BJ (cell line): ENCODE measurements at regions not wholly inside any gene's neighbourhood (a gene's known extent, or its start where the extent isn't known, plus 50 kb on each side); places are given as distances from the start of the nearest gene placed in this dataset.

Experiments used
- CTCF ChIA-PET: fragments of 350-600 bp; formaldehyde crosslinking; extraction: SDS; loops from one replicate; lab custom pipeline; 2021; ENCODE audit warnings: antibody characterized with exemption, inconsistent platforms; lab: Yijun Ruan, JAX
- POLR2A ChIA-PET: fragments of 300-600 bp; sonication (Branson Sonifier 250); formaldehyde crosslinking; extraction: SDS; loops from one replicate; lab custom pipeline; 2021; ENCODE audit warnings: antibody characterized with exemption; lab: Charles Lee
- DNase-seq: peaks from one replicate; pipeline ENCODE4 v3.0.0-alpha.2; 2011; ENCODE audit warnings: low read depth
- H3K27me3 ChIP-seq: 2 replicates; pipeline ENCODE4 v1.6.0; 2011; ENCODE audit warnings: low read length; ENCODE audit not compliant: control insufficient read depth, insufficient read depth
- H3K36me3 ChIP-seq: 2 replicates; pipeline ENCODE4 v1.5.1; 2011; ENCODE audit warnings: low read length; ENCODE audit not compliant: control insufficient read depth, insufficient read depth
- H3K4me3 ChIP-seq: 2 replicates; pipeline ENCODE4 v1.5.1; 2011; ENCODE audit warnings: low read depth, mild to moderate bottlenecking, control low read depth, low read length
- TF ChIP-seq, protein P1 (sequence below): IDR thresholded peaks from 2 replicates; pipeline ENCODE4 v1.5.1; 2011; ENCODE audit warnings: low read depth, mild to moderate bottlenecking, control low read depth, inconsistent platforms, low read length, moderate library complexity; ENCODE audit not compliant: insufficient read depth

DNA sequence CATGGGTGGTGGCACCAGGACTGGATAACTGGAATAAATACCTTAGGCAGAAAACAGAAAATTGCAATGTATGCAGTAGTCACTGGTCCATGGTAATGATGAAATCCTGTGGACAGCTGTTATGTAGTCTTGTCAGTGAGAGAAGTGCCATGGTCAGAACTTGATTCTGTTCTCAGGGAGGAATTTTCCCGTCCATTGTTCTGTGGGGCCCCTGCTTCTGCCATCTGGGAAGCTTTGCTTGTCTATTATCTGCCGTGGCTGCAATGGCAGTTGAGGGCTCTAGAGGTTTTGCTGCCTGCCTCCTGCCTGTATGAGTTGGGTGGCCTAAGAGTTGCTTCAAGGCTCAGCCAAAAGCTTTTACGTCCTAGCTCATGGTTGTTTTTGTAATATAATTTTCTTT is 126.8 kb upstream of the SLC35B3 start:
- H3K27me3 ChIP-seq, result no peaks in the 10 kb centered on the region
- H3K36me3 ChIP-seq, result no peaks in the 10 kb centered on the region
- POLR2A ChIA-PET, result no interaction called here
- TF ChIP-seq, protein P1, sequence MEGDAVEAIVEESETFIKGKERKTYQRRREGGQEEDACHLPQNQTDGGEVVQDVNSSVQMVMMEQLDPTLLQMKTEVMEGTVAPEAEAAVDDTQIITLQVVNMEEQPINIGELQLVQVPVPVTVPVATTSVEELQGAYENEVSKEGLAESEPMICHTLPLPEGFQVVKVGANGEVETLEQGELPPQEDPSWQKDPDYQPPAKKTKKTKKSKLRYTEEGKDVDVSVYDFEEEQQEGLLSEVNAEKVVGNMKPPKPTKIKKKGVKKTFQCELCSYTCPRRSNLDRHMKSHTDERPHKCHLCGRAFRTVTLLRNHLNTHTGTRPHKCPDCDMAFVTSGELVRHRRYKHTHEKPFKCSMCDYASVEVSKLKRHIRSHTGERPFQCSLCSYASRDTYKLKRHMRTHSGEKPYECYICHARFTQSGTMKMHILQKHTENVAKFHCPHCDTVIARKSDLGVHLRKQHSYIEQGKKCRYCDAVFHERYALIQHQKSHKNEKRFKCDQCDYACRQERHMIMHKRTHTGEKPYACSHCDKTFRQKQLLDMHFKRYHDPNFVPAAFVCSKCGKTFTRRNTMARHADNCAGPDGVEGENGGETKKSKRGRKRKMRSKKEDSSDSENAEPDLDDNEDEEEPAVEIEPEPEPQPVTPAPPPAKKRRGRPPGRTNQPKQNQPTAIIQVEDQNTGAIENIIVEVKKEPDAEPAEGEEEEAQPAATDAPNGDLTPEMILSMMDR, result no peak
- DNase-seq, result no peak
- CTCF ChIA-PET, result interaction anchor here (0.7 kb wide), 1 partner anchor 17 kb away, joined by 3 read pairs; no protein-coding TSS in a partner anchor
- no peak overlapping the region for H3K4me3 ChIP-seq

DNA sequence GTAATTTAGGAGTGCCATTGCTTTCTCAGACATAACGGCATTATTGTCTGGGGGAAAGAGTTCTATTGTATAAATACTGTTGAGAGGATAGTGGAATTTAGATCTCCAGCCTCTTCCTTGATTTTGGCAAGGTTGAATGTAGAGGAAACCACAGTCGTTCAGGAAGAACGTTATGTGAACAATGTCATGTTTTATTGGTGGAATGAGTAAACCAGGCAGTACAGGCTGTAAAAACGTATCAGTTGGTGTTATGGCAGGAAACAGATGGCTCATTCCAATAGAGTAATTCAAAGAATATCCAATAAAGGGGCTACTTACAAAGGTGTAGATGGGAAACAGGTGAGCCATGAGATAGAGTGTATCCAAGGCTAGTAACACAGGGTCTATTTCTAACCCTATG is 123.6 kb upstream of the SLC35B3 start:
- ChIA-PET POLR2A (no interaction called here), CTCF (no interaction called here)
- Histone ChIP-seq H3K27me3 (no peaks in the 10 kb centered on the region), H3K36me3 (no peaks in the 10 kb centered on the region), H3K4me3 (no peak overlapping the region)
- TF ChIP-seq, protein P1, result no peak
- no peak for DNase-seq

DNA sequence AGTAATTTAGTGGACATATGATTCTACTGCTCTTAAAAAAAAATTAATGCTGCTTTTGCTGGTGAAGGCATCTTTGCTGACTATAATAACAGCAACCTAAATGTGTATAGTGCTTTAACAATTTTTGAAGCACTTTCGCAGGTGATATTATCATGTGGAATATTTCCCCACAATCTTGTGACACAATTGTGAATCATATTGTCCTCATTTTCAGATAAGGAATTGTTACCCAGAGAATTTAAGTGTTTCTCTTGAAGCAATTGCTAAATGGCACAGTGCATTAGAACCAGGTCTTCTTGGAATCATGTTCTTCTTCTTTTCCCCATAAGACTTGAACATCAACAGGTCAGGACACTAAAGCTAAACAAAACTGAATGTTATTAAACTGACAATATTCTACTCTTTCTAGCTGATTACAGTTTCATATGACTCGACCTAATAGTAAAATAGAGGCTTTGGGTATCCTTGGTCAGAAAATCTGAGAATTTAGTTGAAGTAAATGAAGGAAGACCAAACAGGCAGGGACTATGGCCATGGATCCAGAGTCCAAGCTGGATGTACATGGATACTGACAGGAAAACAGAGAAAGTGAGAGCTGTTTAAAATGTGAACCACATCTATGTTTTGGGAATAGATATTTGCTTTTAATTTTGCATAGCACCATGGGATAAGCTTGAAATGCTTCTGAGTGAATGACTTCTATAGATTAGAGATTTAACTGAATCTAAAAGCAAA is 121.8 kb upstream of the SLC35B3 start:
- CTCF ChIA-PET, result no interaction called here
- Histone ChIP-seq H3K36me3 (no peaks in the 10 kb centered on the region), H3K27me3 (no peaks in the 10 kb centered on the region), H3K4me3 (no peak overlapping the region)
- no peak for DNase-seq
- POLR2A ChIA-PET, result no interaction called here
- TF ChIP-seq, protein P1, result no peak

DNA sequence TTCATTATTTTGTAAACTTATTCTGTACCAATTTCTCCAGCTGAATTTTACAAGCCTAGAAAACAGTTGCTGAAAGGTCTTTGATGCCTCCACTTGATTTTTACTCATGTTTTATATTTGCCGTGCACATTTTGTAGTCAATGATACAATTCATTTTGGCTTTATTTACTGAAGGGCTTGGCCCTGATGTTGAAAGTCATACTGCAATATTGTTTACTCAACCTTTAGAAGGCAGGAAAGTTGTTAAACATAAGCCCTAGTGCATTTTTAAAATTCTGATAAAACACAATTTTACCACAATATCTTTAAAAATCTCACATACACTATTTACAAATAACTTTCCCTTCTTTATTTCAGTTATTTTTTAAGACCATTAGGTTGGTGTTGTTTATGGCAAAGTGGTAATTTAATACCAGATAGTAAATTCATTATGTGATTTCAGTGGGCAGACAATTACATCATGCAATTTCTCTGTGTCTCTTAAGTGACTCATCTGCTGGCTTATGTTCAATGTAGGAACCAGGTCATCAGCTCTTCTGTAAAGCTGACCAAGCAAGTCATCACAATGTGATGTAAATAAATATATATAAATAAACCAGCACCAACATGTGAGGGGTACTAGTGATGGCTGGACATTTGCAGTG is 121.1 kb upstream of the SLC35B3 start:
- ChIA-PET POLR2A (no interaction called here), CTCF (no interaction called here)
- H3K27me3 ChIP-seq, result no peaks in the 10 kb centered on the region
- H3K4me3 ChIP-seq, result no peak overlapping the region
- H3K36me3 ChIP-seq, result no peaks in the 10 kb centered on the region
- peak; percentile 35 for DNase-seq
- TF ChIP-seq, protein P1, result no peak

DNA sequence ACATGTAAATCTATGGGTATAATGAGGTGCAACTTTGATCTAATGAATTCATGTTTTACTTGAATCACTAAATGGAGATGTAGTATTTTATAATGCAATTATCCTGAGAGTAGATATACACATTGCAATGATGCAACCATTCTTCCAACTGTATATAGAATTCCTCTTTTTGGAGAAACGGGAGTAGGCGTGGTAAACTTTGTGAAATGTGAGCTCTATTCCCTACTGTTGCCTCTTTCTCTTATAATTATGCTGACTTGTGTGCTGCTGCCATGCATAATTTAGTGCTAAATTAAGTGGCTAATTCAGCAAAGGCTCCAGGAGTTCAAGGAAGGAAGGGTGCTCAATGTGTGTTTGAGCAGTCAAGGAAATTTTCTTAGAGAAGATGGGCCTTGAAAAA is 116.6 kb upstream of the SLC35B3 start:
- ChIA-PET POLR2A (no interaction called here), CTCF (interaction anchor here (0.5 kb wide), 1 partner anchor 111 kb away, joined by 3 read pairs; no protein-coding TSS in a partner anchor)
- DNase-seq, result no peak
- TF ChIP-seq, protein P1, result no peak
- Histone ChIP-seq H3K4me3 (no peak overlapping the region), H3K36me3 (no peaks in the 10 kb centered on the region), H3K27me3 (no peaks in the 10 kb centered on the region)
